DND-41 (cell line): ENCODE measurements at regions not wholly inside any gene's neighbourhood (a gene's known extent, or its start where the extent isn't known, plus 50 kb on each side); places are given as distances from the start of the nearest gene placed in this dataset.

ENCODE experiments used
- ATAC-seq: fragments of 200-7000 bp; cut with Tn5 transposase; 3 replicates; pipeline ENCODE4 v1.9.1; 2021; ENCODE audit warnings: low read depth; ENCODE audit not compliant: insufficient read depth
- DNase-seq: peaks from one replicate; pipeline ENCODE4 v3.0.0-alpha.2; 2020
- H2AFZ ChIP-seq: 2 replicates; pipeline ENCODE4 v1.6.0; 2012; ENCODE audit warnings: low read depth, low read length
- H3K27ac ChIP-seq: 2 replicates; pipeline ENCODE4 v1.5.1; 2012; ENCODE audit warnings: low read length, inconsistent platforms
- H3K27me3 ChIP-seq: fragments of 200-600 bp; sonication (generic); 2 replicates; pipeline ENCODE4 v1.6.0; 2012; ENCODE audit warnings: low read length, mild to moderate bottlenecking, inconsistent platforms; ENCODE audit not compliant: insufficient read depth, poor library complexity
- H3K36me3 ChIP-seq: 2 replicates; pipeline ENCODE4 v1.5.1; 2012; ENCODE audit warnings: low read length, inconsistent platforms; ENCODE audit not compliant: insufficient read depth
- H3K4me1 ChIP-seq: 2 replicates; pipeline ENCODE4 v1.5.1; 2012; ENCODE audit warnings: mild to moderate bottlenecking, low read length; ENCODE audit not compliant: insufficient read depth
- H3K4me2 ChIP-seq: 2 replicates; pipeline ENCODE4 v1.6.0; 2012; ENCODE audit warnings: mild to moderate bottlenecking, moderate library complexity, low read length, inconsistent platforms; ENCODE audit not compliant: insufficient read depth
- H3K4me3 ChIP-seq, 2 experiments: fragments of 200-600 bp in 1 of 2; shearing (Covaris generic) in 1 of 2; 2 replicates each; pipeline ENCODE4 v1.5.1; 2012 to 2016; ENCODE audit warnings: inconsistent platforms in 2 of 2, low read length in 2 of 2, mild to moderate bottlenecking in 2 of 2, low read depth in 1 of 2, moderate library complexity in 1 of 2
- H3K79me2 ChIP-seq: 2 replicates; pipeline ENCODE4 v1.6.0; 2012; ENCODE audit warnings: low read length, inconsistent platforms; ENCODE audit not compliant: insufficient read depth
- H3K9ac ChIP-seq: 2 replicates; pipeline ENCODE4 v1.6.0; 2012; ENCODE audit warnings: low read depth, mild to moderate bottlenecking, inconsistent platforms, low read length, moderate library complexity
- H3K9me3 ChIP-seq: 2 replicates; pipeline ENCODE4 v1.5.1; 2012; ENCODE audit warnings: low read length, moderate library complexity, mild to moderate bottlenecking, inconsistent platforms; ENCODE audit not compliant: insufficient read depth, severe bottlenecking
- H4K20me1 ChIP-seq: 2 replicates; pipeline ENCODE4 v1.6.0; 2012; ENCODE audit warnings: low read length; ENCODE audit not compliant: insufficient read depth
- EZH2 ChIP-seq: IDR thresholded peaks from 3 replicates; pipeline ENCODE4 v1.6.1; 2012; ENCODE audit warnings: borderline replicate concordance, low read depth, mild to moderate bottlenecking, moderate library complexity, low read length, inconsistent platforms; ENCODE audit not compliant: severe bottlenecking
- TF ChIP-seq, protein P1 (sequence below): IDR thresholded peaks from 2 replicates; pipeline ENCODE4 v1.5.1; 2012; ENCODE audit warnings: borderline replicate concordance, low read length, moderate library complexity, mild to moderate bottlenecking; ENCODE audit not compliant: poor library complexity, severe bottlenecking; ENCODE audit errors: extremely low read depth

DNA sequence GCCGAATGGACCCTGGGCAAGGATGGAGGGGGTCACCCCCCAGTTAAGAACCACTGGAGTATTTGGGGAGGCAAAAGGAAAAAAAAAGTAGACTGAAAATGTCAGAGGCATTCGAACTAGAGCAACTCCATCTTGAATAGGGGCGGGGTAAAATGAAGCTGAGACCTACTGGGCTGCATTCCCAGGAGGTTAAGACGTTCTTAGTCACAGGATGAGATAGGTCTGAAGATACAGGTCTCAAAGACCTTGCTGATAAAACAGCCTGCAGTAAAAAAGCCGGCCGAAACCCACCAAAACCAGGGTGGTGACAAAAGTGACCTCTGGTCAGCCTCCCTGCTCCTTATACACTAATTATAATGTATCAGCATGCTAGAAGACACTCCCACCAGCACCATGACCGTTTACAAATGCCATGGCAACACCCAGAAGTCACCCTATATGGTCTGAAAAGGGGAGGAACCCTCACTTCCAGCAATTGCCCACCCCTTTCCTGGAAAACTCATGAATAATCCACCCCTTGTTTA, 70.4 kb upstream of the KCNG1 start:
- H3K9ac ChIP-seq, result no peak overlapping the region
- H3K27ac ChIP-seq, result no peak overlapping the region
- no peak overlapping the region for H3K4me2 ChIP-seq
- H4K20me1 ChIP-seq, result 0 out of 2 replicates have a peak, but pooled peaks cover 2% of the 10 kb centered on the region
- H3K9me3 ChIP-seq, result no peaks in the 10 kb centered on the region
- no peaks in the 10 kb centered on the region for H3K36me3 ChIP-seq
- no peaks in the 10 kb centered on the region for H3K4me1 ChIP-seq
- peaks cover 56% of the 10 kb centered on the region for H3K27me3 ChIP-seq
- no peak for ATAC-seq
- TF ChIP-seq, protein P1, sequence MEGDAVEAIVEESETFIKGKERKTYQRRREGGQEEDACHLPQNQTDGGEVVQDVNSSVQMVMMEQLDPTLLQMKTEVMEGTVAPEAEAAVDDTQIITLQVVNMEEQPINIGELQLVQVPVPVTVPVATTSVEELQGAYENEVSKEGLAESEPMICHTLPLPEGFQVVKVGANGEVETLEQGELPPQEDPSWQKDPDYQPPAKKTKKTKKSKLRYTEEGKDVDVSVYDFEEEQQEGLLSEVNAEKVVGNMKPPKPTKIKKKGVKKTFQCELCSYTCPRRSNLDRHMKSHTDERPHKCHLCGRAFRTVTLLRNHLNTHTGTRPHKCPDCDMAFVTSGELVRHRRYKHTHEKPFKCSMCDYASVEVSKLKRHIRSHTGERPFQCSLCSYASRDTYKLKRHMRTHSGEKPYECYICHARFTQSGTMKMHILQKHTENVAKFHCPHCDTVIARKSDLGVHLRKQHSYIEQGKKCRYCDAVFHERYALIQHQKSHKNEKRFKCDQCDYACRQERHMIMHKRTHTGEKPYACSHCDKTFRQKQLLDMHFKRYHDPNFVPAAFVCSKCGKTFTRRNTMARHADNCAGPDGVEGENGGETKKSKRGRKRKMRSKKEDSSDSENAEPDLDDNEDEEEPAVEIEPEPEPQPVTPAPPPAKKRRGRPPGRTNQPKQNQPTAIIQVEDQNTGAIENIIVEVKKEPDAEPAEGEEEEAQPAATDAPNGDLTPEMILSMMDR, result no peak
- no peak for TF ChIP-seq EZH2
- H2AFZ ChIP-seq, result no peak overlapping the region
- no peaks in the 10 kb centered on the region for H3K79me2 ChIP-seq
- DNase-seq, result no peak
- H3K4me3 ChIP-seq, result no peak overlapping the region

GRCh38 chr20:51092338-51092737, 69.4 kb upstream of the KCNG1 start:
- DNase-seq (no peak), ATAC-seq (no peak)
- TF ChIP-seq, protein P1, result no peak
- TF ChIP-seq EZH2, result no peak
- no peaks in the 10 kb centered on the region for H3K4me1 ChIP-seq
- no peak overlapping the region for H2AFZ ChIP-seq
- no peaks in the 10 kb centered on the region for H3K36me3 ChIP-seq
- H3K27ac ChIP-seq, result no peak overlapping the region
- H3K79me2 ChIP-seq, result no peaks in the 10 kb centered on the region
- H3K4me3 ChIP-seq, result no peak overlapping the region
- H3K9ac ChIP-seq, result no peak overlapping the region
- 0 out of 2 replicates have a peak, but pooled peaks cover 2% of the 10 kb centered on the region for H4K20me1 ChIP-seq
- no peaks in the 10 kb centered on the region for H3K9me3 ChIP-seq
- H3K4me2 ChIP-seq, result no peak overlapping the region
- peaks cover 55% of the 10 kb centered on the region for H3K27me3 ChIP-seq

DNA sequence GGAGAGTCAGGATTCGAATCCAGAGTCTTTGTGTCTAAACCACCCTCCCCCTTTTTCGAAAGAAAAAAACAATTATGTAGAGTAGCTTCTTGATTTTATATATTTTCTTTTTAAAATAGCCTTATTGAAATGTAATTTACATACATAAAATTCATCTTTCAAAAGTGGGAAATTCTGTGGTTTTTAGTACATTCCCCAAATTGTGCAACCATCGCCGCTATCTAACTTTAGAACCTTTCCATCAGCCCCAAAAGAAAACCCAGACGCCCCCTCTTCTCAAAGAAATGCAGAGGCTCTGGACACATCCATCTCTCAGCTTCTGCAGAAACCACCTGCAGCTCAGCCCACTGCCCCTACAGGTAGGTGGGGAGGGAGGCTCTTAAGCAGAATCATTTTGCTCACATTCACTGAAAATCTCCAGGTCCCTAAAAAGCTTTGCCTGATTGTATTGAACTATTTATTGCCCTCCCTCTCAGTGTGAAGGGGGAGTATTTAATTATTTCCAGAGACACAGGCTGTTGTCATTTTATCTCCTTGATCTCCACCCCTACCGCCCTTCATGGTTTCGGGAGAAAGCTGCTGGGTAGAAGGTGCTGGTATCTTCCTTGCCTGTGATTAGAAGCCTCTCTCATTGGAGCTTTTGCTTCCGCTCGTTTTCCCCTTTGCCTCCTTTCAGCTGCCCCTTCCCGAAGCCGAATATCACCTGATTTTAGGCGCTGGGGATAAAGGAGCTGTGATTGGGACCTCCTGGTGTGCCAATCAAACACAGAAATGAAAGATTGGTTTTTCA, 68.7 kb upstream of the KCNG1 start:
- H3K4me2 ChIP-seq, result no peak overlapping the region
- H3K79me2 ChIP-seq, result no peaks in the 10 kb centered on the region
- no peaks in the 10 kb centered on the region for H3K4me1 ChIP-seq
- H3K27ac ChIP-seq, result no peak overlapping the region
- ATAC-seq (no peak), DNase-seq (no peak)
- H2AFZ ChIP-seq, result no peak overlapping the region
- no peaks in the 10 kb centered on the region for H3K9me3 ChIP-seq
- H3K9ac ChIP-seq, result no peak overlapping the region
- H3K36me3 ChIP-seq, result no peaks in the 10 kb centered on the region
- TF ChIP-seq EZH2, result peak; percentile 50
- TF ChIP-seq, protein P1, result no peak
- H4K20me1 ChIP-seq, result 0 out of 2 replicates have a peak, but pooled peaks cover 2% of the 10 kb centered on the region
- H3K4me3 ChIP-seq, result no peak overlapping the region
- peaks cover 55% of the 10 kb centered on the region for H3K27me3 ChIP-seq
